Upper lobe of left lung (tissue), 6 donors: ENCODE measurements at regions not wholly inside any gene's neighbourhood (a gene's known extent, or its start where the extent isn't known, plus 50 kb on each side); places are given as distances from the start of the nearest gene placed in this dataset.
A peak's percentile ranks its signal among the peaks of the same experiment; 100 is the strongest.

Experiments used
- ATAC-seq, 2 donors: fragments of 200-7000 bp; cut with Tn5 transposase; one replicate each; pipeline ENCODE4 v1.9.1; 2022; ENCODE audit warnings: mild to moderate bottlenecking in 2 of 2, moderate library complexity in 2 of 2; ENCODE audit not compliant: low FRiP score in 2 of 2
- DNase-seq, 2 donors: peaks; one replicate each; pipeline ENCODE4 v3.0.0-alpha.2; 2019 to 2020
- H3K27ac ChIP-seq, 4 donors: fragments of 200-600 bp; sonication (generic); one replicate each; pipeline ENCODE4 v1.5.1; 2016 to 2019
- H3K27me3 ChIP-seq, 4 donors: fragments of 200-600 bp; sonication (generic); one replicate each; pipeline ENCODE4 v1.5.1; 2017 to 2019
- H3K36me3 ChIP-seq, 4 donors: fragments of 200-600 bp; sonication (generic); one replicate each; pipeline ENCODE4 v1.5.1; 2016 to 2019
- H3K4me1 ChIP-seq, 4 donors: fragments of 200-600 bp; sonication (generic); one replicate each; pipeline ENCODE4 v1.5.1; 2018 to 2019
- H3K4me3 ChIP-seq, 4 donors: fragments of 200-600 bp; sonication (generic); one replicate each; pipeline ENCODE4 v1.5.1; 2017 to 2019; ENCODE audit warnings: mild to moderate bottlenecking in 2 of 4, moderate library complexity in 1 of 4
- H3K9me3 ChIP-seq, 4 donors: fragments of 200-600 bp; sonication (generic); one replicate each; pipeline ENCODE4 v1.5.1; 2018 to 2019
- EP300 ChIP-seq, 4 donors: sonication (generic); formaldehyde crosslinking; IDR thresholded peaks; one replicate each; pipeline ENCODE4 v1.5.1; 2017; ENCODE audit warnings: antibody characterized with exemption in 4 of 4, control low read depth in 2 of 4
- POLR2A ChIP-seq, 4 donors: fragments of 450-650 bp; IDR thresholded peaks; one replicate each; pipeline ENCODE4 v1.5.1; 2016 to 2017; ENCODE audit warnings: antibody characterized with exemption in 4 of 4, mild to moderate bottlenecking in 2 of 4
- POLR2AphosphoS5 ChIP-seq, 2 donors: sonication (generic); formaldehyde crosslinking; IDR thresholded peaks; one replicate each; pipeline ENCODE4 v1.5.1; 2017; ENCODE audit warnings: antibody characterized with exemption in 2 of 2
- WGBS, 2 donors: methylation state at CpG; one replicate each; pipeline ENCODE4 v1.1.5; 2017 to 2018; 5-methylcytosine and 5-hydroxymethylcytosine counted together
- TF ChIP-seq, protein P1 (sequence below), 6 experiments: fragments of 450-650 bp in 4 of 6; fragments of 200-600 bp in 2 of 6; sonication (generic) in 2 of 6; IDR thresholded peaks; one replicate each; pipeline ENCODE4 v1.5.1; 2016 to 2019; ENCODE audit warnings: antibody characterized with exemption in 6 of 6
- donor health status: DM: no; HTN: no; CAD: no; lungs with moderate emphysema.
- donor health status: DM: no; HTN: yes; CAD: no; lungs with severe emphysema.

DNA sequence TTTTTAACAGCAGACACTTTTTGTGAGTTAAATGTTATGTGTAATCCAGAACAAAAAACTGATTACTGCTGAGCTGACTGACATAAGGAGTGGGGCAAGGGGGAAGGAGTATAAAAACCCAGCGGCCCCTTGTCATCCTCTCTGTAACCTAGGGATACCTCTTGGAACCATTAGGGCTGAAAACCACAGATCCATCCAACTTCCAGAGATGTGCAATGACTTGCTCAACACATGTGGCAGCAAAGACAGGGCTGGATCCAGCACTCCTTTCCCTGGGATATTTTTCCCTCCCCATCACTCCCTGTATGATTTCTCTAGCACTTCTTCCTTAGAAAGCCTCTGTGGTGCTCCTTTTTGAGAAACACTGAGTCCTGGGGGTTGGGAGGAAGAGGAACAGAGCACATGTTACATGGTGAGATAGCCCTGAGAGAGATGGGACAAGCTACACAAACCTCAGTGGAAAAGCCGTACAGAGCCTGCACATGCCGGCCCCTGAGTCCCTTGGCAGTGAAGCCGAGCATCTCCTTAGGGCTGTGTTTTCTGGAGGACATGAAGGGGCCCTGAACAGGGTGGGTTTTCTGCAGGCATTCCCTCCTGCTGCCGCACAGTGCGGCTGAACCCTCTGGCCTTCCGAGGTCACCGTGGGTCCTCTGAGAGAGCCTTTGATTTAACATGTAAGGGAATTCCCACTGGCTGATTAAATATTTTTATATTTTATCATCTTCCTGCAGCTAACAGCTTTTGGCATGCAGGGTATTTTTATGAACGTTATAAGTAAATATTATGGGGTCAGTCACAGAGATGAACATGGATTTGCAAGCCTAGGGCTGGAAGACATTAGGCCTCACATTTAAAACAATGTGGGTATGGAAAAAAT, 219.9 kb downstream of the COG6 start:
- TF ChIP-seq, protein P1, sequence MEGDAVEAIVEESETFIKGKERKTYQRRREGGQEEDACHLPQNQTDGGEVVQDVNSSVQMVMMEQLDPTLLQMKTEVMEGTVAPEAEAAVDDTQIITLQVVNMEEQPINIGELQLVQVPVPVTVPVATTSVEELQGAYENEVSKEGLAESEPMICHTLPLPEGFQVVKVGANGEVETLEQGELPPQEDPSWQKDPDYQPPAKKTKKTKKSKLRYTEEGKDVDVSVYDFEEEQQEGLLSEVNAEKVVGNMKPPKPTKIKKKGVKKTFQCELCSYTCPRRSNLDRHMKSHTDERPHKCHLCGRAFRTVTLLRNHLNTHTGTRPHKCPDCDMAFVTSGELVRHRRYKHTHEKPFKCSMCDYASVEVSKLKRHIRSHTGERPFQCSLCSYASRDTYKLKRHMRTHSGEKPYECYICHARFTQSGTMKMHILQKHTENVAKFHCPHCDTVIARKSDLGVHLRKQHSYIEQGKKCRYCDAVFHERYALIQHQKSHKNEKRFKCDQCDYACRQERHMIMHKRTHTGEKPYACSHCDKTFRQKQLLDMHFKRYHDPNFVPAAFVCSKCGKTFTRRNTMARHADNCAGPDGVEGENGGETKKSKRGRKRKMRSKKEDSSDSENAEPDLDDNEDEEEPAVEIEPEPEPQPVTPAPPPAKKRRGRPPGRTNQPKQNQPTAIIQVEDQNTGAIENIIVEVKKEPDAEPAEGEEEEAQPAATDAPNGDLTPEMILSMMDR (IDR thresholded peaks at IDR 0.05): no peak
- TF ChIP-seq POLR2AphosphoS5 (IDR thresholded peaks at IDR 0.05) (no peak), POLR2A (IDR thresholded peaks at IDR 0.05) (no peak), EP300 (IDR thresholded peaks at IDR 0.05) (no peak)
- Histone ChIP-seq H3K4me1 (peaks cover 0 to 5% (median 0%) of the 10 kb centered on the region in 4 donors), H3K27me3 (no peaks in the 10 kb centered on the region), H3K27ac (no peak overlapping the region), H3K4me3 (no peak overlapping the region), H3K9me3 (no peaks in the 10 kb centered on the region), H3K36me3 (no peaks in the 10 kb centered on the region)
- DNase-seq (no peak), ATAC-seq (peak; percentile 10 to 57)
- WGBS, 2 donors: 57 to 68% methylated on average over 7 to 9 of the region's 9 CpGs

DNA sequence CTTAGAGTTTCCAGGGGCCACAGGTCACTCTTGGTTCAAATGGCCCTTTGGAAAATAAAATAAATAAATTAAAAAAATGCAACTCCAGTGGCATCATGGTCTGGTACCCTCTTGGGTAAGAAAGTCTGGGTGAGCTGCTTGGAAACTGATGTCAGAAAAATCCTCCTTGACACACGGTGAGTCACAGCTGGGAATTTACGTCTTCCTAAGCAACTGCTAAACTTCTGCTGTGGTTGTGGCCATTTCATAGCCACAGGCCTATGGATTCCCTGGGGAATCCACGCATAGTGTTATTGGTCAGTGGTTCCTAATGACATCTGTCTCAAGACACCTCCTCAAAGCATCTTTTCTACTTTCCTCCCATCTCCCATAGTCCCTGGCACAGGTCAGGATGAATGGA, 220.8 kb downstream of the COG6 start:
- no peaks in the 10 kb centered on the region for H3K9me3 ChIP-seq
- H3K27ac ChIP-seq: no peak overlapping the region
- H3K4me1 ChIP-seq: peaks cover 0 to 5% (median 0%) of the 10 kb centered on the region in 4 donors
- no peak for TF ChIP-seq POLR2A (IDR thresholded peaks at IDR 0.05)
- no peak for TF ChIP-seq EP300 (IDR thresholded peaks at IDR 0.05)
- TF ChIP-seq POLR2AphosphoS5 (IDR thresholded peaks at IDR 0.05): no peak
- TF ChIP-seq, protein P1 (IDR thresholded peaks at IDR 0.05): no peak
- WGBS, 2 donors: 92 to 95% methylated on average over 3 of the region's 3 CpGs
- H3K36me3 ChIP-seq: no peaks in the 10 kb centered on the region
- ATAC-seq: no peak
- no peak overlapping the region for H3K4me3 ChIP-seq
- no peaks in the 10 kb centered on the region for H3K27me3 ChIP-seq
- DNase-seq: no peak

DNA sequence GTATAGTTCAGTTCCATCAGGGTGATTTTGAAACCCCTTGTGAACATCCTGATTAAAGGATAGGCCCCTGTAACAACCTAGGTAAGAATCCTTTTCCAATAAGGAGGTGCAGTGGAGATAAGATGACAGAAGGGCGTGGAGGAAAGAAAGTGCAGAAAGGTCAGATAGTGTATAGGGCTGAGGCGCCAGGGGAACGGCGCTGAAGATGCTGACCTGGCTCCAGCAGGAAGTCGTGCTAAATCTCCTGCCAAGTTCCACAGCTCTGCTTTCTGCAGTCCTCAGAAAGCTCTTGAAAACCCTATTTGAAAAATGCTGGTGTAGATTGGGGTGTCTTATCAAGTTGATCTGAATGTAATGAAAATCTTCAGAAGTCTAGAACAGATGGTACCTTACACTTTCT, 221.7 kb downstream of the COG6 start:
- H3K4me1 ChIP-seq: peaks cover 0 to 5% (median 0%) of the 10 kb centered on the region in 4 donors

DNA sequence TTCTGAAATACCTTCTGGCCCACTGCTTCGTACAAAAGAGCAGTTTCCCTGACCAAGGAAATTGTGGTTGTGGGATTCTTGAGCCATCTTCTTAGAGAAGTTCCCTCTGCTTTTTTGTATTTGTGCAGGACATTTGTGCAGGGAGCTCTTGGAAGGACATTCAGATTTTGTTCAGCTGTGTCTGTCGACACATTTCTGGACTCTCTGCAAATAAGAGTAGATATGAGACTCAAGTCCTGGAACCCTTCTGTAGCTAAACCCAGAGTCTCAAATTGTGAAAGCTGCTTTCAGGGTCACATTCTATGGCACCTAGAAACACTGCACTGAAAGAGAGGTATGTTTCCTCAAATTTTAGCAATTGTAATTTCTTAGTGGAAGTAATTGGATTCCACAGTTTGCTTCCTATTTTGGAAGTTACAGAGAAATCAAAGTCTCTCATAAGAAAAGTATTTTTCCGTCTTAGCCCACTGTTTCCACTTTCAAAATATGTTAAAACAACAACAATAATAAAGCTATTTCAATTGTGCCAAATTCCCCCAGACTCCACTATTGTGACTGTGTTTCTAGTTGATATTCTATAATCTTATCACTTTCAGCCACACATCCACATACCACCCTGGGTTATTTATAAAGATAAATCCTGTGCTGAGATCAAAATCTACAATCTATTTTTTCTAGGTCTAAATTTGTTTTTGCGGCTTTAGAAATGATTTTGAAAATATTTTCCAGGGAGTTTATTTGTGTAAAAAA, 224.0 kb downstream of the COG6 start:
- Histone ChIP-seq H3K4me3 (no peak overlapping the region), H3K9me3 (peaks cover 0 to 11% (median 7%) of the 10 kb centered on the region in 4 donors), H3K27ac (no peak overlapping the region), H3K27me3 (no peaks in the 10 kb centered on the region), H3K4me1 (peaks cover 0 to 5% (median 0%) of the 10 kb centered on the region in 4 donors), H3K36me3 (no peaks in the 10 kb centered on the region)
- TF ChIP-seq POLR2A (IDR thresholded peaks at IDR 0.05) (no peak), EP300 (IDR thresholded peaks at IDR 0.05) (no peak), POLR2AphosphoS5 (IDR thresholded peaks at IDR 0.05) (no peak)
- TF ChIP-seq, protein P1 (IDR thresholded peaks at IDR 0.05): no peak
- ATAC-seq: no peak
- DNase-seq: no peak
- WGBS, 2 donors: 67 to 70% methylated on average over 4 of the region's 4 CpGs

More for the DNA sequence above, 221.7 kb downstream of the COG6 start:
- no peaks in the 10 kb centered on the region for H3K9me3 ChIP-seq
- H3K27me3 ChIP-seq: no peaks in the 10 kb centered on the region
- no peak for DNase-seq
- no peak overlapping the region for H3K4me3 ChIP-seq
- no peak for ATAC-seq
- no peak overlapping the region for H3K27ac ChIP-seq
- TF ChIP-seq EP300 (IDR thresholded peaks at IDR 0.05) (no peak), POLR2A (IDR thresholded peaks at IDR 0.05) (no peak), POLR2AphosphoS5 (IDR thresholded peaks at IDR 0.05) (no peak)
- TF ChIP-seq, protein P1 (IDR thresholded peaks at IDR 0.05): no peak
- no peaks in the 10 kb centered on the region for H3K36me3 ChIP-seq
- WGBS, 2 donors: 35 to 43% methylated on average over 5 of the region's 5 CpGs
